ENCODE measurements at regions not wholly inside any gene's neighbourhood (a gene's known extent, or its start where the extent isn't known, plus 50 kb on each side); places are given as distances from the start of the nearest gene placed in this dataset.

- no peak for DNase-seq
These were observed 307.5 kb downstream of the DHX35 start for GRCh38 chr20:39269493-39270217.

- DNase-seq: peak; percentile 3
These were observed 306.9 kb downstream of the DHX35 start for GRCh38 chr20:39268981-39269461.

DNA sequence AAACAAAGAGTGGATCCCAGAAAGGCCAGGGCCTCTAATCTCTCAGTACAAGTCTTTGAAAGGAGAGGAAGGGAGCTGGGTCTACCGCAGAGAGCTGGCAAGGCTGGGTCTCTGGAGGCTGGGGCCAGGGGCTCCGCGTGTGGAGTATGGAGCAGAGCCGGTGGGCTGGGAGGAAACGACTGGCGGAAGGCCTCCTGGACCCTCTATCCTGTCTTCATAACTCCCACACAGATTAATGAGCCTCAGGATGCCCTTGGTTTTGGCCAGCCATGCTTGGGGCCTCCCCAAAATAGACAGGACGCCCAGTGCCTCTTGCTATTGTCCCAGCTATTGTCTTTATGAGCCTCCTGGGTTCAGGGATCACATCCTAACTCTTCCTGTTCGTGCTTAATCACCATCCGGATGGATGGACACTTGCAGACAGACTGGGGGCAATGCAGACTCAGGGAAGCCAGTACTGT lies 306.4 kb downstream of the DHX35 start:
- DNase-seq: no peak

DNA sequence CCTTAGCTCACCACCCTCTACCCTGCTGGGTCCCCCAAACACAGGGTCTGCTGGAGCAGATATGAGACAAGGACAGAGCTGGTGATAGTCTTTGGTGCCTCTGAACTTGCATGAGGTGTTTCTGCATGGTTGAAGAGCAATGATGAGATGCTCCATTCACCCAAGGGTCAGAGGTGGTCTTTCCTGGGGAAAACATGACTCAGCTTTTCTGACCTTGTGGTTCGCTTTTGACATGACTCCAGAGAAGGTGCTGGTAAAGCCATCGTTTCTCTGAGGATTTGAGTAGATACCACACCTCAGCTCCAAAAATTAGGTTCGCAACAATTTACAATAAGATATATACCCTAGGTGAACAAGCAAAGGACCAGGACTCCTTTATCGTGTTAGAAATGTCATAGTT lies 304.8 kb downstream of the DHX35 start:
- DNase-seq: no peak

- peak; percentile 23 for DNase-seq
These were observed 302.5 kb downstream of the DHX35 start for GRCh38 chr20:39264506-39265172.

DNA sequence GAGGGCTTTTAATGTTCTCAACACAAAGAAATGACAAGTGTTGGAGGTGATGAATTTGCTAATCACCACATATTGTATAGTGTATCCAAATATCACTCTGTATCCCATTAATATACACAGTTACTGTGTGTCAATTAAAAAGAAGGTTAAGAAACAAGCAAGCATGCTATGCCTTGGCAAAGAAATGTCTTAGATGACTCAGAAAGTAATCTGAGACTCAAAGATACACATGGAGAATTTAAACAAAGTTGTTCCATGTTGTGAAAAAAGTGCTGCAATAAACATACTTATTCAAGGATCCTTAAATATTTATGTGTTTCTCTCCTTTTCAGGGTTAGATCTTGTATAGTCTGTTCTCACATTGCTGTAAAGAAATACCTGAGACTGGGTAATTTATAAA lies 300.9 kb downstream of the DHX35 start:
- DNase-seq: no peak

GRCh38 chr20:39259808-39260207 lies 297.7 kb downstream of the DHX35 start:
- DNase-seq: no peak

DNA sequence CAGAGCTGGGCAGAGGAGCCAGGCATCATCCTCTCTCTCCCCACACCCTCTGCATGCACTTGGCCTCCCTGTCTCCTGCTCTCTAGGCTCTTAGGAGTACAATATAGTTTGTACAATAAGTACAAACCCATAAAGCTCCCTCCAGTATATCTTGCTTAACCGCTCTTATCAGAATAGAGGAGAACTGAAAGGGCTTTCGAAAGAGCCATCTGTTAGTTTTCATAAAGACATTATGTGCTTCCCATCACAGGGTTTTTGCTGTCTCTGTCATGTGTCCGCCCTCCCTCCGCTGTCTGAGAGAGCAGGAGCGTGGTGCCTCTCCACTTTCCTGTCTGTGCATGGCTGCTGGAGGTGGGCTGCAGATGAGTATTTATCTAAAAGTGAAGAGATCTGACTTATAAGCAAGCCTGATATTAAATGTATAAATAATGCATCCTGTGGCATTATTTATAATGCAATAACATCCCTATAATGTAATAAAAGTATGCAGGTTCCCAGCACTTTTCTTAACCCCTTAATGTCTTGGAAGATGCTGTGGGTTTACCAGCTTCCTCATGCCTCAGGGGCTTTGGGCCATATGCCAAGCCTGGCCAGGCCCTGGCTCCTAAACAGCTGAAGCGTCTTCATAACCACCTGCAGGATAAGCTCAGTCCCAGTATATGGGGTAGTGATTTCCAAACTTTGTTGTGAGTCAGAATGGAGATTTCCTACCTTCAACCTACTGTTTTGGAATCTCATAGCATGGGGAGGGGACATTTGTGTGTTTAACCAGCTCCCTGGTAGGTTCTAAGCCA lies 297.1 kb downstream of the DHX35 start:
- DNase-seq: no peak

DNA sequence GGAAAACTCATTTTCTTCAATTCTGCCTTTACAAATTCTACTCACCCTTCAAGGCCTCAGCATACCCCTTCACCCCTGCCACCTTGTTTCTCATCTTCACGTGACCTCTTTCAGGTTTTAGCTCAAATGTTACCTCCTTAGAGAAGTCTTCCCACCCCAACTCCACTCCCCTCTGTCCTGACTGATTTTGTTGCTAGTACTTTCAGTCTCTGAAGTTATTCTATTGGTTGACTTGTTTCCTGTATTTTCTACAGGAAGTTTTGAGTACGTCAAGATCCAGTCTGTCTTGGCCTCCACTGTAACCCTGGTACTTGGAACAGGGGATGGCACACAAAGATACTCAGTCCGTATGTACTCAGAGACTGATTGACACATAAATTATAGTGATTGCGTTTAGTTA lies 296.1 kb downstream of the DHX35 start:
- DNase-seq: no peak

DNA sequence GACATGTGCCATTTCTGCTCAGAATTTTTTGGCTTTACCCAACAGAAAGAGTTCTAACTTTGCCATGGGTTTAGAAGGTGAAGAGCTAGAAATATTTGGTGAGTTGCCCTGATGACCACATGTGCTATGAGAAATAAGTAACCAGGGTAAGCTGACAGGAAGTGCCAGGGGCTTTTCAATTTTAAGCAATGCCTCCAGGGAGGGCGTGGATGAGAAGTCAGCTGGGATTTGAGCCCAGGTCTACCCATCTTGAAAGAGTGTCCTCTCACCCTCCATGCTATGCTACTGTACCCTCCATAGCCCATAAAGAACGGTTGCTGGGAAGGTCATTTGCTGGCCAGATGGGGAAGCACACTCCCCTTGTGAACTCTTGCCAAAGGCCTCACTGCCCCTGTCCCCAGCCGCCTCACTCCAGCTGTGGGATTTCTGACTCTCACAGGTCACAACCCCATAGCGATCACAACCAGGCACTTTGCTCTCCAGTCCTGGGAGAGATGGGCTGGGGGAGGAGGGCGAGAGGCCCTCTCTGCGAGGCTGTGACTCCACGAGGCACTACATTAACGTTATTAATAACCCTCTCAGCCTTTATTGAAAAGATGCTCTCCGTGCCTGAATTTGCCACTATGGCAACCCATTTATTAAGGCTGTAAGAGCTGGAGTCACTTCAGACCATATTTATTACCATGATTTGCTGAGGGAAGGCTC lies 291.1 kb downstream of the DHX35 start:
- DNase-seq: no peak

GRCh38 chr20:39252035-39252434 lies 289.9 kb downstream of the DHX35 start:
- DNase-seq: no peak

DNA sequence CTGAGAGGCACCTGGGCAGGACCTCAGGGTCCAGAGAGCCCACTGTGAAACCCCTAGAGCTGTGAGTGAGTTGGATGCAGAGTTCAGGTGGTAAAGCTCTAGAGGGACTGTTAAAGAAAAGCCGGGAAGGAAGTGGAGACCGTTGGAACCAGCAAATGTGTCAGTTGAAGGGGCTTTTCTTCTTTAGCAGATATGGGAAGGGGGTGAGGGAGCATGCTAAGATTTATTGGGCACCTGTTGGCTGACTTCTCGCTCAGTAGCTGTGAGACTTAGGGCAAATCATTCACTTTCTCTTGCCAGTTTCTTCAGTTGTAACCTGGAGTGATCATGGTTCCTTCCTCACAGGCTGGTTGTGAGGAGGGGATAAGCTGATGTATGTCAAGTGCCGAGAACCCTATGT lies 287.7 kb downstream of the DHX35 start:
- DNase-seq: no peak

GRCh38 chr20:39248862-39249485 lies 286.8 kb downstream of the DHX35 start:
- no peak for DNase-seq

DNA sequence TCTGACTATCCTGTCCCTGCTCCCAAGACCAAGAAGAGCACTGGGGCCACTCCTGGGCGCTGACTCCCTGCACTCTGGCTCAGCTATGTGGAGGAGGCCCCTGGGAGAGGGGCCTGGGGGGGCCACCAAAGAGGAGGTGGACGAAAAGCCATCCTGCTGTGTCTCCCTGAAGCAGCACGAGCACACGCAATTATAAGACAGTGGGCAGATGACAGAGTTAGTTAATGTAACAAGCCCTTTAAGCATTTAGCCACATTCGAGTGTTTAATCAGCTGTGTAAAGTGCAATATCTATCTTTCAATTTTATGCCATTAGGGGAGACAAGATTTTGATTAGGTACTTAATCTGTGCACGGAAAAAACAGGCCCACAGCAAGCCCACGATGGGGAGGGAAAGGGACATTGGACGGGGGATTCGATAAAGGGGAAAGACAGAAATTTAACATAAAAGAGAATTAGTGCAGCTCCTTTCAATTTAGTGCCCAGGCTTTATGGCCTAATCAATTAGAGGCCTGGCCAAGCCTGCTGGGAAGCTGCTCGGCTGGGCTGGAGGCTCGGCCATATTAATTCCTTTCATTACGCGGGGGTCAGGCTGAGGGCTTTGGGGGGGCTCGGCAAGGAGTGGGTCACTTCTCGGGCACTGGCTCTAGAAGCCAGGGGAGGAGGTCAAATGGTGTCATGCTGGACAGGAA lies 286.2 kb downstream of the DHX35 start:
- no peak for DNase-seq

GRCh38 chr20:39246436-39246835 lies 284.3 kb downstream of the DHX35 start:
- no peak for DNase-seq

DNA sequence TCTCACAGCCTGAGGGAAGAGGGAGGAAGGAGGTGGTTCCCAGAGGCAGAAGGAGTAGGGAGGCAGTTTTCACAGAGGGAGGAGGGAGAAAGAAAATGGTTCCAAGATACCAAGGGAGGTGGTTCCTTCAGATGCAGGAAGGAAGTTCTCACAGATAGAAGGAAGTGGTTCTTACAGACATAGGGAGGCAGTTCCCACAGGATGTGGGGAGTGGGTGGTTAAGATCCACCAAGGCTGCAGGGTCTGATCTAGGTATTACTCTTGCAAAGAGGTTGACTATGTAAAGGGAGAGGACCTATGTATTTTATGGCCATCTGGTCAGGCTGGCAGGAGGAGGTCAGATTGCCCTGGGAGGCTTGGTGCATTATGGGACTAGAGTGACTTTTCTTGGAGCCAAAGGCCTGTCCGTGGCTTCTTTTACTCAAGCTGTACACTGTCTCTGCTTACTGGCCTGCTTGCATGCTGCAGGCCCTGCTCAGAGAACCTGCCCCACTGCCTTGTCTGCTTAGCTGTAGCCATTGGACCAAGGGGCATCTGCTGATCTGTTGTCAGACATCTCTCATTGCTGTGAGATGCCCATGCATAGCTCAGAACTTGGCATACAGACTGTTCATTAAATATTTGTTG lies 283.7 kb downstream of the DHX35 start:
- no peak for DNase-seq

GRCh38 chr20:39243962-39244361 lies 281.8 kb downstream of the DHX35 start:
- no peak for DNase-seq

DNA sequence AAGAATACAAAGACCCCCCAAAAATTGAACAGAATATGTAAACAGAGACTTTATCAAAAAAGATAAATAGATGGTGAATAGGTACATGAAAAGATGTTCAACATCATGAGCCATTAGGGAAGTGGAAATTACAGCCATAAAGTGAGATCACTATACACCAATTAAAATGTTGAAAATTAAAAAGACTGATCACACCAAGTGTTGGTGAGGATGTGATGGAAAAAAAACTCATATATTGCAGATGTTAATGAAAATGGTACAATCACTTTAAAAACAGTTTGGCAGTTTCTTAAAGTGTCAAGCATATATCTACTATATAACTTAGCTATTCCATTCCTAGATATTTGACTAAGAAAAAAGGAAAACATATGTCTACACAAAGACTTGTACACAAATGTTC lies 280.5 kb downstream of the DHX35 start:
- DNase-seq: no peak

DNA sequence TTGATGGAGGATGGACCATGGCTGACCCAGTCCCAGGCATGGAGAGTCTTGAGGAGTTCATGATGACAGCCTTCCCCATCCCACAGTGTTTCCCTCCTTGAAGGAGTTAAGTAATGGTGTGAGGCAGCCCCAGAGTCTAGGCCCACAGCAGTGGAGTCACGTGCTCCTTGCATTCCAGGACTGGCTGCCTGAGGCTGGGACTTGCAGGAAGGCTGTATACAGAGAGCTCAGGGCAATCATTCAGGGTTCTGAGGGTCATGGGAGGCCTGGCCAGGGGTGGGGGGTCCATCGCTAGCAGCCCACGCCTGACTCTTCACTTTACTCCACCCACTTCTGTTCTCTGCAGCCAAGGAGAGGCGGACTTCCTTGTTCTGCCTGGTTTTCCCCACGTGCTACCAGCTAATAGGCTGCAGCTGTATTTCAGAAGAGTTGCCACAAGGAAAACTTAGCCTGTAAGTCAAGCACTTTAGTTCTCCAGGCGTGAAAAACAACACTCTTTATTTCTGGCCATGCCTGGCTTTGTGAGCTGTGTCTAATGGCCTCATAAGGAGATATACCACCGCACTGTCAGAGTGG lies 272.5 kb downstream of the DHX35 start:
- no peak for DNase-seq

- DNase-seq: no peak
These were observed 271.6 kb downstream of the DHX35 start for GRCh38 chr20:39233755-39234154.

DNA sequence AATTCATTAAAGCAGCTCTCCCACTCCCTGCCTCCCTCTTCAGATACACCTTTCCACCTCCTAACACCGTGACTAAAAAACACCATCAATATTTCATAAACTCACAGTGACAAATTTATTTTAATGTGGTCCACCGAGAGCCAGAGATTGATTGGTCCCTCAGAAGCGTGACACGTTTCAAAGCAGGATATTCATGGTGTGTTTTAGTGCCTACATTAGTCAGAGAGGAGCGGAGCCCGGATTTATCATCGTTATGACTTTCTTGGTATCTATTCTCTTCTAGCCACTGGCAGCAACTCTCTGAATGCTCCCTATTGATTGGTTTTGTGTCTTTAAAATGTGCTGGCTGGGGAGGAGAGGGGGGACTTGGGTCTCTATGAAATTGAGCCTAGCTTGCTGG lies 265.3 kb downstream of the DHX35 start:
- DNase-seq: no peak
